GM21423 (cell line): ENCODE measurements at regions not wholly inside any gene's neighbourhood (a gene's known extent, or its start where the extent isn't known, plus 50 kb on each side); places are given as distances from the start of the nearest gene placed in this dataset.
"Not testable (repeated sequence)": the region's sequence is repeated elsewhere in the genome, so short reads cannot be mapped to it uniquely, and the experiment has no call there.

Source experiments
- ATAC-seq: cut with Tn5 transposase; IDR thresholded peaks from one replicate; pipeline ENCODE4 v1.9.1; 2021; ENCODE audit warnings: mild to moderate bottlenecking, moderate library complexity; ENCODE audit not compliant: unreplicated experiment

GRCh38 chr2:8357738-8358518 is 323.9 kb upstream of the ID2 start:
- no peak for ATAC-seq

DNA sequence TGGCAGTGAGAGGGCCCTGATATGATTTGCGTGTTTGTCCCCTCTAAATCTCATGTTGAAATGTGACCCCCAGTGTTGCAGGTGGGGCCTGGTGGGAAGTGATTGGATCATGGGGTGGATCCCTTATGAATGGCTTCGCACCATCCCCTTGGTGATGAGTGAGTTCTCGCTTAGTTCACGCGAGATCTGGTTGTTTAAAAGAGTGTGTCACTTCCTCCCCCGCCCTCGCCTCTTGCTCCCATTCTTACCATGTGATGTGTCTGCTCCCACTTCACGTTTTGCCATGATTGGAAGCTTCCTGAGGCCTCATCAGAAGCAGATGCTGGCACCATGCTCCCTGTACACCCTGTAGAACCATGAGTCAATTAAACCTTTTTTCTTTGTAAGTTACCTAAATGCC is 319.9 kb upstream of the ID2 start:
- ATAC-seq = no peak

DNA sequence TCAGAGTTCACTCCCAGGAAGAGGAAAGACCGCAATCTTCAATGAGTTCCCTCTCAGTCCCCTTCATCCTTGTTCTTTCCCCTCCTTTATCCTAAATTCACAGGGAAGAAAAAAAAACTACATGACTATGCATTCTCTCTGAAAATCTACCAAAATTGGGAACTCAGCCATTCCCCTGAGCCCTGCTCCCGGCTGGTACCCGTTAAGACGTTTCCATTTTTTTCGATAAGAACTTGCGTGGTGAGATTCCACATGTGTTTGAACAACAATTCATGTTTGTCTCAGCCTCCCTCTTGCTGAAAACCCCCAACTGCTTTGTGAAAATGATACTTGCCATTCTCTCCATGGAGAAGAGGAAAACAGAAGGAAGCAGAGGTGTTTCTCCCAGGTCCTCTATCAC is 318.7 kb upstream of the ID2 start:
- no peak for ATAC-seq

GRCh38 chr2:8364668-8365067 is 317.2 kb upstream of the ID2 start:
- ATAC-seq = no peak

DNA sequence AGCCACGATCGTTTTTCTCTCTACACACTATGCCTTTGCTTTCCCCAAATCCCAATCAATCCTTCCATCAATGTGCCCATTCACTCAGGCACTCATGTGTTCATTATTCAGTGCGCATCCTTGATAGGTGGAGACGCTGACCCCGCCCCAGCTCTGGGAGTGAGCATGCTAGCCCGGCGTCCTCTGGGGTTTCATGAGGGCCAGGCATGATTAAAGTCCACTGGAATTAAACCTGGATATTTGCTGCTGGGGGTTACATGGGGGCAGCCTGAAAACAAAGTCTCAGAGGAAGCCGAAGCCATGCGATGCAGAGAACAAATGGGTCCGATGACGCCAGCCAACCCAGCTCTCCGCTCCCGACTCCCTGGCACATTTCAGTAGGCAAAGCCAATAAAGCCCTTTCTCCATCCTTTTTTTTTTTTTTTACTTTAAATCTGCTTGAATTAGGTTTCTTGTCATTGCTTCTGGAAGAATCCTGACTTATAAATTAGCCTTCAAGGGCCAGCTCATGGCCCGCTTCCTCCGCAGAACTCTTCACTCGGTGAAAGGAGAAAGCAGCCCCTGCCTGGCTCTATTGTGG is 316.4 kb upstream of the ID2 start:
- ATAC-seq = no peak

- ATAC-seq = no peak
Observed at GRCh38 chr2:8367833-8368232, 314.0 kb upstream of the ID2 start.

GRCh38 chr2:8368463-8368862 is 313.4 kb upstream of the ID2 start:
- ATAC-seq = no peak

GRCh38 chr2:8369522-8369921 is 312.3 kb upstream of the ID2 start:
- no peak for ATAC-seq

- no peak for ATAC-seq
Observed at GRCh38 chr2:8370258-8370802, 311.5 kb upstream of the ID2 start.

- no peak for ATAC-seq
Observed at GRCh38 chr2:8371653-8372052, 310.2 kb upstream of the ID2 start.

DNA sequence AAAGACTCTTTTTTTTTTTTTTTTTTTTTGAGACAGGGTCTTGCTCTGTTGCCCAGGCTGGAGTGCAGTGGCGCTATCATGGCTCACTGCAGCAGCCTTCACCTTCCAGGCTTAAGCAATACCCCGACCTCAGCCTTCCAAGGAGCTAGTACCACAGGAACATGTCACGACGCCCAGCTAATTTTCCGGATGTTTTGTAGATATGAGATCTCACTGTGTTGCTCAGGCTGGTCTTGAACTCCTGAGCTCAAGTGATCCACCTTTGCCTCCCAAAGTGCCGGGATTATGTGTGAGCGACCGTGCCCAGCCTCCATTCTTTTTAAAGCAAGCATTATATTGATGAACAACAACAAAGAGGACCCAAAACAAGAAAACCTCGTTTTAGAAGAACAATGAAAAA is 307.1 kb upstream of the ID2 start:
- ATAC-seq = no peak

DNA sequence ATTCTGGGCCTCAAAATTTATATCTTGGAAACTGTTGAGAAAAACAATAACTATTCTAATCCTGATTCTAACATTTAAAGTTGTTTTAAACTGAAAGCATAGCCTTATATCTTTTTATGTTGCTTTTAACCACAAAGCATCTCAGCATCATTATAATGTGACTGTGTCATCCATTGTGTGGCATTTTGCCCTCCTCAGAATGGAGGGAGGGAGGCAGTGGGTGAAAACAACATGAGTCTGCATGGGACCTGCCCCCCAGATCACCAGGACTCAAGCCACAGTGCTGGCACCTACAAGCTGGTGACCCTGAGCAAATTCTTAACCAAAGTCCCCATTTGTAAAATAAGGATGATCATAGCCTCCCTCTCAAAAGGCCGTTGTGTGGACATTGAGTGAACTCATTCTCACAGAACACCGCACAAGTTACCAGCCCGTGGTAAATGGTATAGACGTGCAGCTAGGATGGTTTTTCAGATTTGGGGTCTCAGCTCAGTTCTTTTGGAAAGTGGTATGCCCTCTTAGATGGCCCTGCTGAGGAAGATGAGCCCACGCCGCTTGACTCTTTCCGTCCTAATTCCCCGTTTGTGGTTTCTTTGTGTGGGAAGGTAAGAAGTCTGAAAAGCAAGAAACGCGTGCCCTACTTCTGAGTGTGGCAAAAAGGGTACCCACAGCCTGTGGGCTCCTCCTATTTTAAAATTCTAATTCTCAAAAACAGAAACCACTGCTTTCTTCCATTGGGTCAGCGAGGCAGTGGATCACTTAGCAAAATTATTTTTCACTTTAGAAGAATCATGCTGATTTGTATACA is 305.0 kb upstream of the ID2 start:
- ATAC-seq = no peak

DNA sequence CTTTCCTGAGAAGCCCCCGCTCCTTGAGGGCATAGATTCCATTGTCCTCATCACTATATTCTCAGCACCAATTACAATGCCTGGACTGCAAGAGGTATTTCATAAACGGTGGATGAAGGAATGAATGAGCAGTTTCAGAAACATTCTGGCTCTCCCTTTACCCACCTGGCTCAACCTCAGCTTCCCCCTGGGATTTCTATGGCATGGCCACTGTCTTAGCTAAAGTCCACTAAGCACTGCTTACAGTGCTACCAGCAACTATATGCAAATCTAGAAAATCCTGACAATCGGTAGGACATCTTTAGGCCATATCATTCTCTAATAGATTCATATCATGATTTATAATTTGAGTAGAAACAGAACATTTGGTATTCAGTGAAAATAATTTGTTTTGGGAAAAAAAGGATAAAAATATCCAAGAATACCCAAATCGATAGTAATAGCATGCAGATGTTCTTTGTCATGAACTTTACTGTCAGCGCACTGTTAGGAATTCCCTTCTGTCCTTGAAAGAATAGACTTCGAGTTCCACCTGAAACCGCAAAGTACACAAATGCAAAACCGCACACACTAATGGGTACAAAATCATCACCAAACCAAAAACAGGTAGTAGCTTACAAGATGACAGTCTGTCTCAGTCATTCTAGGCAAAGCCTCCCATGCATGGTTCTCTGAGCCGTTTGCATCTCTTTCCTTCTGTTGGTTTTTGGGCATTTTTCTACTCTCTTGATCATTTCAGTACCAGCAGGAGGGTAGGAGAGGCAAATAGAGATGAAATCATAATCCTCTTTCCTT is 303.6 kb upstream of the ID2 start:
- peak; percentile 55 for ATAC-seq

DNA sequence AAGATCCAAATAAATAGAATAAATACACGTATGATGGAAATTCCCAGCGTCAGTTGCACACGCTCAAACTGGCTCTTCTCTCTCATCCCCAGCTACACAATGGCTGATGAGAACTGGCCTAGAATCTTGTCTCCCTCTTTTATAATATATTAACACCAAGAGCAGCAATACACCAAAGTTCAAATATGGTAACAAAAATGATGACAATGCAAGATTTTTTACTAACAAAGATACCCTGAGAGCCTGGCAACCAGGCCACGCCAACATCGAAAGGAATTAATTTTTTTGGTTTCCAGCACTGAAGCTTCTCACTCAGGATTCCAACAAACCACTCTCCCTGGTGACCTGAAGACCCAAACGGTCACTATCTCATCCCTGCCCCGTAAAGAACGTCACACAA is 302.7 kb upstream of the ID2 start:
- no peak for ATAC-seq

DNA sequence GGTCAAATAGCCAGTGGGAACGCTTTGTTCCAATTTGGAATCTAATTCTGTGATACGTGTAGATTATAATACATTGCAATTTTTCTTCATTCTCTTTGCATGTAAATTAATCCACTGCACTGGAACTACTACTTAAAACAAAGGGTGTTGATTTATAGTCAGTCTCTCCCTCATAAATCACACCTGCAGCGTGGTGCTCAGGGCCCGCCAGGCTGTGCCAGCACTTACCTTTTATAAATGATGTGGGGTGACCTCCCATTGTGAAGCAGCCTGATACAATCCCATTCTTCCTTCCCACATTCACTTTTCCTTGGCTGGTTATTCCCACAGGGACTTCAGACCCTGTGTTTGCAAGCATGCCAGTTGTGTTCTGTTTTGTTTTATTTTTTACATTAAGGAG is 302.3 kb upstream of the ID2 start:
- no peak for ATAC-seq

GRCh38 chr2:8380026-8380425 is 301.8 kb upstream of the ID2 start:
- ATAC-seq = peak; percentile 23

- peak; percentile 68 for ATAC-seq
Observed at GRCh38 chr2:8380566-8380965, 301.3 kb upstream of the ID2 start.

DNA sequence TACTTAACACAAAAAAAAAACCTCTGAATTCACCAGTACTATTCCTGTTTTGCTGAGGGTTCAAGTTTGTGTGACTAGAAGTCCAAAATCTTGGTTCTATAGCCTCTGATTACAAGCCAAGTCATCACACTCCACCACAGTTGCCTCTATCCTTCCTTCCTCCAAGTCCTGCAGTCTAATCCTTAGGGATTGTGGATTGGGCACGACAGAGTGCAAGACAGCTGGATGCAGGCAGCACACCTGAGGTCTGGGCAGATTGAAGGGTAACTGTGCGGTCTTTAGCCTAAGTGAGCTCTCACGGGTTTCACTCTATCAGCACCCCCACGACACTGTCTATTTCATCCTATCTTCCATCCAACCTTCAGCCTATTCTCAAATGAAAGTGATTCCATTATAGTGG is 299.4 kb upstream of the ID2 start:
- no peak for ATAC-seq

GRCh38 chr2:8386748-8387147 is 295.1 kb upstream of the ID2 start:
- ATAC-seq = not testable (repeated sequence)

- ATAC-seq = peak; percentile 67
Observed at GRCh38 chr2:8388781-8389180, 293.1 kb upstream of the ID2 start.
